Calu3 (cell line): ENCODE measurements at regions not wholly inside any gene's neighbourhood (a gene's known extent, or its start where the extent isn't known, plus 50 kb on each side); places are given as distances from the start of the nearest gene placed in this dataset.

Experiments used
- BruUV-seq: library from RNA; stranded (reverse); fragments of 400-500 nt; replicated peaks from 2 replicates; lab custom pipeline; 2021; lab: Mats Ljungman, UMichigan
- CTCF ChIA-PET: fragments of 300-600 bp; sonication (Branson Sonifier 250); formaldehyde crosslinking; loops from one replicate; lab custom pipeline; 2022; ENCODE audit warnings: antibody characterized with exemption; lab: Charles Lee
- DNase-seq: peaks from one replicate; pipeline ENCODE4 v3.0.0; 2022
- H3K27ac Mint-ChIP-seq: one replicate; pipeline ENCODE4 v1.8.0; 2022; ENCODE audit warnings: mixed read lengths; ENCODE audit not compliant: unreplicated experiment
- H3K27me3 Mint-ChIP-seq: one replicate; pipeline ENCODE4 v1.8.0; 2022; ENCODE audit warnings: mixed read lengths; ENCODE audit not compliant: unreplicated experiment
- H3K36me3 Mint-ChIP-seq: one replicate; pipeline ENCODE4 v1.8.0; 2022; ENCODE audit warnings: mild to moderate bottlenecking, moderate library complexity, mixed read lengths; ENCODE audit not compliant: insufficient read depth, unreplicated experiment
- H3K4me1 Mint-ChIP-seq: one replicate; pipeline ENCODE4 v1.8.0; 2022; ENCODE audit warnings: mild to moderate bottlenecking, low read depth, mixed read lengths; ENCODE audit not compliant: unreplicated experiment
- H3K4me3 Mint-ChIP-seq: one replicate; pipeline ENCODE4 v1.8.0; 2022; ENCODE audit warnings: mild to moderate bottlenecking, low read depth, moderate library complexity, mixed read lengths; ENCODE audit not compliant: unreplicated experiment
- H3K9me3 Mint-ChIP-seq: one replicate; pipeline ENCODE4 v1.8.0; 2022; ENCODE audit warnings: low read depth, mixed read lengths; ENCODE audit not compliant: unreplicated experiment
- intact Hi-C: fragments of 100-400 bp; cut with micrococcal nuclease; formaldehyde crosslinking; loops from one replicate; pipeline ENCODE4 v1.10.0; 2022; ENCODE audit not compliant: unreplicated experiment
- TF ChIP-seq, protein P1 (sequence below): fragments of 200-600 bp; IDR thresholded peaks from one replicate; pipeline ENCODE4 v1.8.0; 2022; ENCODE audit warnings: antibody characterized with exemption; ENCODE audit not compliant: unreplicated experiment

DNA sequence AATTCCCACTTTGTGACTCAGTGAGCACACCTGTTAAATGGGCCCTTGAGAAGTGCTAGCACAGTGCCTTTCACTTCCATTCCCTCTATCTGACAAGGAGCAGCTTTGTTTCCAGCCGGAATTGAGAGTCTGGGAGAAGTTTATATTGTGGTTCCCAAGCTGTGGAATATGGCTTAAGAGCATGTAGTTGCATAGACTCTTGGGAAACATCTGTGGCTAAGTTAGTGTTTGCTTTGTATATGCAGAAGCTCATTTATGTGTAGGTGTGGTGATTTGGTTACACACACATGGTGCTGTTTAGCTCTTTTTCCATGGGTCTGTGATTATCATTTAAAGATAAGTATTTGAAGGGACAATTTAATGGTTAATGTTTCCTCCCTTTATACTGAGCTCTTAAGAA lies 110.5 kb upstream of the HMHB1 start:
- TF ChIP-seq, protein P1, sequence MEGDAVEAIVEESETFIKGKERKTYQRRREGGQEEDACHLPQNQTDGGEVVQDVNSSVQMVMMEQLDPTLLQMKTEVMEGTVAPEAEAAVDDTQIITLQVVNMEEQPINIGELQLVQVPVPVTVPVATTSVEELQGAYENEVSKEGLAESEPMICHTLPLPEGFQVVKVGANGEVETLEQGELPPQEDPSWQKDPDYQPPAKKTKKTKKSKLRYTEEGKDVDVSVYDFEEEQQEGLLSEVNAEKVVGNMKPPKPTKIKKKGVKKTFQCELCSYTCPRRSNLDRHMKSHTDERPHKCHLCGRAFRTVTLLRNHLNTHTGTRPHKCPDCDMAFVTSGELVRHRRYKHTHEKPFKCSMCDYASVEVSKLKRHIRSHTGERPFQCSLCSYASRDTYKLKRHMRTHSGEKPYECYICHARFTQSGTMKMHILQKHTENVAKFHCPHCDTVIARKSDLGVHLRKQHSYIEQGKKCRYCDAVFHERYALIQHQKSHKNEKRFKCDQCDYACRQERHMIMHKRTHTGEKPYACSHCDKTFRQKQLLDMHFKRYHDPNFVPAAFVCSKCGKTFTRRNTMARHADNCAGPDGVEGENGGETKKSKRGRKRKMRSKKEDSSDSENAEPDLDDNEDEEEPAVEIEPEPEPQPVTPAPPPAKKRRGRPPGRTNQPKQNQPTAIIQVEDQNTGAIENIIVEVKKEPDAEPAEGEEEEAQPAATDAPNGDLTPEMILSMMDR = no peak
- no peak for DNase-seq
- Mint-ChIP-seq H3K4me1 (no peaks in the 10 kb centered on the region), H3K27me3 (no peaks in the 10 kb centered on the region), H3K36me3 (no peaks in the 10 kb centered on the region), H3K27ac (no peak overlapping the region), H3K4me3 (no peak overlapping the region), H3K9me3 (no peaks in the 10 kb centered on the region)
- intact Hi-C loops = no loop called here
- CTCF ChIA-PET = interaction anchor here (1.1 kb wide), 1 partner anchor 8 kb away, joined by 7 read pairs; no protein-coding TSS in a partner anchor
- BruUV-seq = no TSS peak

GRCh38 chr5:143700994-143701393 lies 111.0 kb upstream of the HMHB1 start:
- no peaks in the 10 kb centered on the region for H3K27me3 Mint-ChIP-seq
- TF ChIP-seq, protein P1 = no peak
- BruUV-seq = no TSS peak
- H3K9me3 Mint-ChIP-seq = no peaks in the 10 kb centered on the region
- H3K4me3 Mint-ChIP-seq = no peak overlapping the region
- CTCF ChIA-PET = interaction anchor here (0.6 to 1.1 kb wide), 2 partner anchors 7 to 829 kb away, joined by 3 to 7 read pairs; no protein-coding TSS in a partner anchor
- no peaks in the 10 kb centered on the region for H3K36me3 Mint-ChIP-seq
- intact Hi-C loops = no loop called here
- no peak overlapping the region for H3K27ac Mint-ChIP-seq
- no peak for DNase-seq
- no peaks in the 10 kb centered on the region for H3K4me1 Mint-ChIP-seq

DNA sequence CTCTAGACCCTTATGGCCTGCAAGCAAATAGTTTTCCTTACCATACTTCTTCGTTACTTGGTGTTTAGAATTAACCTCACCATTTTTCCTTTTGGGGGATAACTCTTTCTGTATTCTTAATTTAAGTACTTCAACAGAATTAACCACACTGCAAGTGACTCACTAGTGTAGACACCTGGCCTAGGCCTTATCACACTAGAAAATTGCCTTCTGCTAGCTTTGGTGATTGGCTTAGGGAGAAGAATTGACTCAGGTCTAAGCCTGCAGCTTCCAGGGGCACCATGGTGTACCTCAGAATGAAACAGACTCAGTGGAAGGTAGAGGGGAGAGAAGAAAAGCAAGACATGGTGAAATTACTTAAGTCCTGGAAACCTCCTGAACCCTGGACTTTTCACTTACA lies 112.8 kb upstream of the HMHB1 start:
- no peaks in the 10 kb centered on the region for H3K36me3 Mint-ChIP-seq
- H3K27ac Mint-ChIP-seq = no peak overlapping the region
- intact Hi-C loops = loop anchor here (10.0 kb wide), 1 partner anchor 266 kb away; no protein-coding TSS in a partner anchor
- no TSS peak for BruUV-seq
- H3K27me3 Mint-ChIP-seq = no peaks in the 10 kb centered on the region
- TF ChIP-seq, protein P1 = no peak
- no peak for DNase-seq
- H3K9me3 Mint-ChIP-seq = no peaks in the 10 kb centered on the region
- H3K4me3 Mint-ChIP-seq = no peak overlapping the region
- no peaks in the 10 kb centered on the region for H3K4me1 Mint-ChIP-seq
- CTCF ChIA-PET = no interaction called here

GRCh38 chr5:143698574-143698973 lies 113.4 kb upstream of the HMHB1 start:
- H3K9me3 Mint-ChIP-seq = no peaks in the 10 kb centered on the region
- H3K4me1 Mint-ChIP-seq = no peaks in the 10 kb centered on the region
- H3K27me3 Mint-ChIP-seq = no peaks in the 10 kb centered on the region
- no peaks in the 10 kb centered on the region for H3K36me3 Mint-ChIP-seq
- no peak overlapping the region for H3K4me3 Mint-ChIP-seq
- no TSS peak for BruUV-seq
- TF ChIP-seq, protein P1 = no peak
- DNase-seq = no peak
- no peak overlapping the region for H3K27ac Mint-ChIP-seq
- CTCF ChIA-PET = no interaction called here
- intact Hi-C loops = loop anchor here (10.0 kb wide), 1 partner anchor 266 kb away; no protein-coding TSS in a partner anchor
